ENCODE measurements at regions not wholly inside any gene's neighbourhood (a gene's known extent, or its start where the extent isn't known, plus 50 kb on each side); places are given as distances from the start of the nearest gene placed in this dataset.
A peak's percentile ranks its signal among the peaks of the same experiment; 100 is the strongest.

DNA sequence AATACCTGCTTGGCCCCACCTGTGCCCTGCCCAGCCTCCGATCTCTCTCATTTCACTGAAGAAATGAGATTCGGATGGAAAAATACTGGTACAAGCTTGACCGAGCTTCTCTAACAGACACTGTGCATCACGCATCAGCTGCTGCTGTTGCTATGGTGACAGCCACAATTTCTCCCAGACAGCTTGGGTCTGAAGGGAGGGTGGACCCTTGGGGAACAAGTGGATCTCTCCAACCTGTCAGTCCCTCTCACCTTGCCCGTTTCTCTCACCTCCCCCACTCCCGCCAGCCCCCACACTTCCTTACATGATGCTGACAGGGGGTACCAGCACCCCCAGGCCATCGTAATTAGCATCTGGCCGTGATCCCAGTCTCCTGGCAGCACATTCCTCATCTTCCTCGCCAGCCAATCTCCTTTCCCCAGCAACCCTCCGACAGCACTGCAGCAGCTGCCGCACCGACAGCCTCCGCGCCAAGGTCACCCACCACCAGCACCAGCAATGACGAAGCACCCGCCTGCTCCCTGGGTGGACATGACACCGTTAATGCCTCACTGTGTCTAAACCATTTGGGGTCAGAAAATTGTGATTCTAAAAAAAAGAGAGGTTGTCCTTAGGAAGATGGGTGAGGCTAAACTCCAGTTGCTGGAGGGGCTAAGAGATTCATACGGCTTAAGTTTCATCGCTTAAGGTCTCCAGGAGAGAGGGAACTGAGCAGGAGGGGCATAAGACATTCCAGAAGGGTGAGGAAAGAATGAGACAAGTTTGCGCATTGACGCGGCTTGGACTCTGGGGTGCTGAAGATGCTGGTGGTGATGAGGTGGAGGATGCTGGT, 58.6 kb upstream of the TNRC6A start:
- Mint-ChIP-seq H3K27ac (peak overlapping the region; percentile 74), H3K4me1 (peaks cover 21% of the 10 kb centered on the region), H3K4me3 (peak overlapping the region; percentile 45), H3K9me3 (no peaks in the 10 kb centered on the region), H3K27me3 (peaks cover 6% of the 10 kb centered on the region), H3K36me3 (ENCODE audit: low read depth) (no peaks in the 10 kb centered on the region)
- no peak for DNase-seq
- intact Hi-C loops (cut with micrococcal nuclease): loop anchor here (1.0 kb wide), 1 partner anchor 8 kb away; no protein-coding TSS in a partner anchor

- intact Hi-C loops (cut with micrococcal nuclease): loop anchor here (1.0 kb wide), 1 partner anchor 8 kb away; no protein-coding TSS in a partner anchor
- H3K4me1 Mint-ChIP-seq: peaks cover 20% of the 10 kb centered on the region
- H3K27me3 Mint-ChIP-seq: peaks cover 6% of the 10 kb centered on the region
- H3K36me3 Mint-ChIP-seq (ENCODE audit: low read depth): no peaks in the 10 kb centered on the region
- no peaks in the 10 kb centered on the region for H3K9me3 Mint-ChIP-seq
- no peak overlapping the region for H3K4me3 Mint-ChIP-seq
- H3K27ac Mint-ChIP-seq: no peak overlapping the region
- DNase-seq: no peak
Observed at GRCh38 chr16:24671455-24671954, 57.9 kb upstream of the TNRC6A start.

DNA sequence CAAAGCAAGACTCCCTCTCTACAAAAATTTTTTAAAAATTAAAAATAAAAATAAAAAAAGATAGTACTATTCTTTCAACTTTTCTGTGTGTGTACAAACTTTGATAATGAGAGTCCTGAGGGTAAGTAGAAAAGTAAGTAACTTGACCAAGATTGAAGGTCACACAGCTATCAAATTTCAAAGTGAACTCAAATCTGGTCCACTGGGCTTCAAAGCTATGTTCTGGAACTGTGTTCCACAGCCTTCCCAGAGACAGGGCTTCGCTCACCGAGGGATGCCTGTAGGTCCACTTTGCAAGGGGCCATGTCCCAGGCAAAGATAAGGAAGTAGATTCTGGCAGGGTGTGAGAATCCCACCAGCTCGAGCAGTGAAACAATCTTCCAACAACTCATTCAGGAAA, 56.3 kb upstream of the TNRC6A start:
- Mint-ChIP-seq H3K4me3 (no peak overlapping the region), H3K4me1 (peaks cover 18% of the 10 kb centered on the region), H3K9me3 (no peaks in the 10 kb centered on the region), H3K27me3 (peaks cover 7% of the 10 kb centered on the region), H3K27ac (no peak overlapping the region), H3K36me3 (ENCODE audit: low read depth) (no peaks in the 10 kb centered on the region)
- intact Hi-C loops (cut with micrococcal nuclease): no loop called here
- DNase-seq: no peak

DNA sequence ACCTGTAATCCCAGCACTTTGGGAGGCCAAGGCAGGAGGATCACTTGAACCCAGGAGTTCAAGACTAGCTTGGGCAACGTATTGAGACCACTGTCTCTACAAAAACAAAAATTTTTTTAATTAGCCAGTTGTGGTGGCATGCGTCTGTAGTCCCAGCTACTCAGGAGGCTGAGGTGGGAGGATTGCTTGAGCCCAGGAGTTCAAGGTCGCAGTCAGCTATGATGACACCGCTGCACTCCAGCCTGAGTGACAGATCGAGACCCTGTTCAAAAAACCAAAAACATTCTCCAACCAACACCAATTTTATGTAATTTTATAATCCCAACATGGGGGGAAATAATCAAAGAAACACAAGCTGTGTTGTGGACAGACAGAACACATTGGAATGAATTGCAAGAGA, 54.6 kb upstream of the TNRC6A start:
- Mint-ChIP-seq H3K4me3 (no peak overlapping the region), H3K27ac (no peak overlapping the region), H3K27me3 (peaks cover 7% of the 10 kb centered on the region), H3K36me3 (ENCODE audit: low read depth) (no peaks in the 10 kb centered on the region), H3K9me3 (no peaks in the 10 kb centered on the region), H3K4me1 (peaks cover 11% of the 10 kb centered on the region)
- DNase-seq: no peak
- intact Hi-C loops (cut with micrococcal nuclease): no loop called here

- Mint-ChIP-seq H3K4me3 (no peak overlapping the region), H3K36me3 (ENCODE audit: low read depth) (no peaks in the 10 kb centered on the region), H3K27me3 (peaks cover 2% of the 10 kb centered on the region), H3K9me3 (no peaks in the 10 kb centered on the region), H3K4me1 (peaks cover 4% of the 10 kb centered on the region), H3K27ac (no peak overlapping the region)
- intact Hi-C loops (cut with micrococcal nuclease): no loop called here
- no peak for DNase-seq
Observed at GRCh38 chr16:24677388-24677787, 52.1 kb upstream of the TNRC6A start.
